Osteoblast (primary cell): ENCODE measurements at regions not wholly inside any gene's neighbourhood (a gene's known extent, or its start where the extent isn't known, plus 50 kb on each side); places are given as distances from the start of the nearest gene placed in this dataset.
"Not testable (repeated sequence)": the region's sequence is repeated elsewhere in the genome, so short reads cannot be mapped to it uniquely, and the experiment has no call there.

ENCODE experiments used
- DNase-seq: peaks from one replicate; pipeline ENCODE4 v3.0.0; 2011; ENCODE audit warnings: low spot score, mixed read lengths; ENCODE audit not compliant: insufficient read length; ENCODE audit errors: missing footprints
- H2AFZ ChIP-seq: 2 replicates; pipeline ENCODE4 v1.6.0; 2011; ENCODE audit warnings: mild to moderate bottlenecking, low read length
- H3K27ac ChIP-seq: 2 replicates; pipeline ENCODE4 v1.5.1; 2011; ENCODE audit warnings: mild to moderate bottlenecking, low read depth, low read length, moderate library complexity
- H3K27me3 ChIP-seq: 2 replicates; pipeline ENCODE4 v1.6.0; 2012; ENCODE audit warnings: mild to moderate bottlenecking, control low read depth, inconsistent platforms, low read length, moderate library complexity; ENCODE audit not compliant: insufficient read depth
- H3K36me3 ChIP-seq: 2 replicates; pipeline ENCODE4 v1.5.1; 2011; ENCODE audit warnings: mild to moderate bottlenecking, low read length, control low read depth, moderate library complexity; ENCODE audit not compliant: insufficient read depth
- H3K4me1 ChIP-seq: 2 replicates; pipeline ENCODE4 v1.5.1; 2011; ENCODE audit warnings: mild to moderate bottlenecking, low read length, control low read depth, moderate library complexity; ENCODE audit not compliant: insufficient read depth
- H3K4me2 ChIP-seq: 2 replicates; pipeline ENCODE4 v1.6.0; 2011; ENCODE audit warnings: mild to moderate bottlenecking, low read length; ENCODE audit not compliant: insufficient read depth
- H3K4me3 ChIP-seq: fragments of 200-600 bp; sonication (generic); 3 replicates; pipeline ENCODE4 v1.5.1; 2012; ENCODE audit warnings: mild to moderate bottlenecking, low read length, inconsistent platforms; ENCODE audit not compliant: insufficient read depth
- H3K79me2 ChIP-seq: 2 replicates; pipeline ENCODE4 v1.6.0; 2012; ENCODE audit warnings: mild to moderate bottlenecking, low read length, control low read depth, inconsistent platforms; ENCODE audit not compliant: insufficient read depth
- H3K9me3 ChIP-seq: 2 replicates; pipeline ENCODE4 v1.5.1; 2011; ENCODE audit warnings: low read depth, low read length, control low read depth
- H4K20me1 ChIP-seq: 2 replicates; pipeline ENCODE4 v1.6.0; 2012; ENCODE audit warnings: mild to moderate bottlenecking, low read length, control low read depth; ENCODE audit not compliant: insufficient read depth
- TF ChIP-seq, protein P1 (sequence below): IDR thresholded peaks from 2 replicates; pipeline ENCODE4 v1.5.1; 2011; ENCODE audit warnings: mild to moderate bottlenecking, low read depth, low read length, moderate library complexity; ENCODE audit errors: extremely low read depth

DNA sequence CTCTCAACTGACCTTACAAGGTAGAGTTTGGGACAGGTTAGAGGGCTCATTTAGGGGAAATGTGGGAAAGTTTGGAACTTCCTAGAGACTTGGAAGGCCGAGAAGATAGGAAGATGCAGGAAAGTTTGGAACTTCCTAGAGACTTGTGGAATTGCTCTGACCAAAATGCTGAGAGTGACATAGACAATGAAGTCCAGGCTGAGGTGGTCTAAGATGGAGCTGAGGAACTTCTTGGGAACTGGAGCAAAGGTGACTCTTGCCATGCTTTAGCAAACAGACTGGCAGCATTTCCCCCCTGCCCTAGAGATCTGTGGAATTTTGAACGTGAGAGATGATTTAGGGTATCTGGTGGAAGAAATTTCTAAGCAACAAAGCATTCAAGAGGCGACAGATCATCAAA, 258.9 kb upstream of the GULP1 start:
- Histone ChIP-seq H3K79me2 (no peaks in the 10 kb centered on the region), H4K20me1 (no peaks in the 10 kb centered on the region), H3K4me3 (no peak overlapping the region), H3K36me3 (no peaks in the 10 kb centered on the region), H3K27ac (no peak overlapping the region), H3K27me3 (no peaks in the 10 kb centered on the region), H3K4me1 (no peaks in the 10 kb centered on the region), H3K4me2 (no peak overlapping the region), H2AFZ (no peak overlapping the region), H3K9me3 (no peaks in the 10 kb centered on the region)
- TF ChIP-seq, protein P1, sequence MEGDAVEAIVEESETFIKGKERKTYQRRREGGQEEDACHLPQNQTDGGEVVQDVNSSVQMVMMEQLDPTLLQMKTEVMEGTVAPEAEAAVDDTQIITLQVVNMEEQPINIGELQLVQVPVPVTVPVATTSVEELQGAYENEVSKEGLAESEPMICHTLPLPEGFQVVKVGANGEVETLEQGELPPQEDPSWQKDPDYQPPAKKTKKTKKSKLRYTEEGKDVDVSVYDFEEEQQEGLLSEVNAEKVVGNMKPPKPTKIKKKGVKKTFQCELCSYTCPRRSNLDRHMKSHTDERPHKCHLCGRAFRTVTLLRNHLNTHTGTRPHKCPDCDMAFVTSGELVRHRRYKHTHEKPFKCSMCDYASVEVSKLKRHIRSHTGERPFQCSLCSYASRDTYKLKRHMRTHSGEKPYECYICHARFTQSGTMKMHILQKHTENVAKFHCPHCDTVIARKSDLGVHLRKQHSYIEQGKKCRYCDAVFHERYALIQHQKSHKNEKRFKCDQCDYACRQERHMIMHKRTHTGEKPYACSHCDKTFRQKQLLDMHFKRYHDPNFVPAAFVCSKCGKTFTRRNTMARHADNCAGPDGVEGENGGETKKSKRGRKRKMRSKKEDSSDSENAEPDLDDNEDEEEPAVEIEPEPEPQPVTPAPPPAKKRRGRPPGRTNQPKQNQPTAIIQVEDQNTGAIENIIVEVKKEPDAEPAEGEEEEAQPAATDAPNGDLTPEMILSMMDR: no peak
- no peak for DNase-seq

DNA sequence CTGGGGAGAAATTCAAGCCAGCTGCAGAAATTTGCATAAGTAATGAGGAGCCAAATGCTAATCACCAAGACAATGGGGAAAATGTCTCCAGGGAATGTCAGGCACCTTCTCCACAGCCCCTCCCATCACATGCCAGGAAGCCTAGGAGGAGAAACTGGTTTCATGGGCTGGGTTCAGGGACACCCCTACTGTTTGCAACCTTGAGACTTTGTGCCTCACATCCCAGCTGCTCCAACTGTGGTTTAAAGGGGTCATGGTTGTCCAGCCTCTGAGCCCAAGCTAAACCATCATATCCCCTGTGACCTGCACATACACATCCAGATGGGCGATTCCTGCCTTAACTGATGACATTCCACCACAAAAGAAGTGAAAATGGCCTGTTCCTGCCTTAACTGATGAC, 258.4 kb upstream of the GULP1 start:
- H3K4me2 ChIP-seq, H4K20me1 ChIP-seq, H3K4me1 ChIP-seq, H3K9me3 ChIP-seq, H3K27me3 ChIP-seq, H2AFZ ChIP-seq, H3K79me2 ChIP-seq, H3K27ac ChIP-seq, DNase-seq, H3K36me3 ChIP-seq, H3K4me3 ChIP-seq: not testable (repeated sequence)

DNA sequence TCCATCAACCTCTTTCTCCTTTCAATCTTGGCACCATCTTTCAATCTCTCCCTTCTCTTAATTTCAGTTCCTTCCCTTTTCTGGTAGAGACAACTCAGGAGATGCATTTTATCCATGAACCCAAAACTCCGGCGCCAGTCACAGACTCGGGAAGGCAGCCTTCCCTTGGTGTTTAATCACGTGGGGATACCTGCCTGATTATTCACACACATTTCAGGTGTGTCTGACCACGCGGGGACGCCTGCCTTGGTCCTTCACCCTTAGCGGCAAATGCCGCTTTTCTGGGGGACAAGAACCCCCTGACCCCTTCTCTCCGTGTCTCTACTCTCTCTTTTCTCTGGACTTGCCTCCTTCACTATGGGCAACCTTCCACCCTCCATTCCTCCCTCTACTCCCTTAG, 257.6 kb upstream of the GULP1 start:
- not testable (repeated sequence) for H3K4me3 ChIP-seq, H3K4me1 ChIP-seq, H3K27me3 ChIP-seq, H3K4me2 ChIP-seq, H3K9me3 ChIP-seq, H3K27ac ChIP-seq, H3K79me2 ChIP-seq, H2AFZ ChIP-seq, H4K20me1 ChIP-seq, H3K36me3 ChIP-seq, DNase-seq

DNA sequence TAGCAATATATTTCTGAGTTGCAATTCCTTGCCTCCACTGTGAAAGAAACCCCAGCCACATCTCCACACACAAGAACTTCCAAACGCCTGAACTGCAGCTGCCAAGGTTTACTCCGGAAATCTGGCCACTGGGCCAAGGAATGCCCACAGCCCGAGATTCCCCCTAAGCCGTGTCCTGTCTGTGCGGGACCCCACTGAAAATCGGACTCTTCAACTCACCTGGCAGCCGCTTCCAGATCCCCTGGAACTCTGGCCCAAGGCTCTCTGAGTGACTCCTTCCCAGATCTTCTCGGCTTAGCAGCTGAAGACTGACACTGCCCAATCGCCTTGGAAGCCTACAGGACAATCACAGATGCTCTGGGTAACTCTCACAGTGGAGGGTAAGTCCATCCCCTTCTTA, 256.3 kb upstream of the GULP1 start:
- DNase-seq, H3K4me2 ChIP-seq, H2AFZ ChIP-seq, H3K4me3 ChIP-seq, H3K27ac ChIP-seq, H3K27me3 ChIP-seq, H4K20me1 ChIP-seq, H3K36me3 ChIP-seq, H3K9me3 ChIP-seq, H3K4me1 ChIP-seq, H3K79me2 ChIP-seq: not testable (repeated sequence)

DNA sequence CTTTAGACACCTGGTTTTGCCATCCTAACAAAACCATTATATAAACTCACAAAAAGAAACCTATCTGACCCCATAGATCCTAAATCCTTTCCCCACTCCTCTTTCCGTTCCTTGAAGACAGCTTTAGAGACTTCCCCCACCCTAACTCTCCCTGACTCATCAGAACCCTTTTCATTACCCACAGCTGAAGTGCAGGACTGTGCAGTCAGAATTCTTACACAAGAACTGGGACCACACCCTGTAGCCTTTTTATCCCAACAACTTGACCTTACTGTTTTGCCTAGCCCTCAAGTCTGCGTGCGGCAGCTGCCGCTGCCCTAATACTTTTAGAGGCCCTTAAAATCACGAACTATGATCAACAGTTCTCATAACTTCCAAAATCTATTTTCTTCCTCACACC, 254.9 kb upstream of the GULP1 start:
- H3K4me2 ChIP-seq: not testable (repeated sequence)

DNA sequence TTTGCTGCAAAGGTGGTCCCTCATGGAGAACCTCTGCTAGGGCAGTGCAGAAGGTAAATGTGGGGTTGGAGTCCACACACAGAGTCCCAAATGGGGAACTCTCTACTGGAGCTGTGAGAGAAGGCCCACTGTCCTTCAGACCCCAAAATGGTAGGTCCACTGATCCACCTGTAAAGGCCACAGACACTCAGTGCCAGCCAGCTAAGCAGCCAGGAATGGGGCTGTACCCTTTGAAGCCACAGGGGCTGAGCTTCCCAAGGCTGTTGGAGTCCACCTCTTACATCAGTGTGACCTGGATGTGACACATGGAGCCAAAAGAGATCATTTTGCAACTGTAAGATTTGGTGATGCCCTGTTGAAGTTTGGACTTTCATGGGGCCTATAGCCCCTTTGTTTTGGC, 252.4 kb upstream of the GULP1 start:
- DNase-seq: no peak
- Histone ChIP-seq H3K4me2 (no peak overlapping the region), H3K79me2 (no peaks in the 10 kb centered on the region), H2AFZ (no peak overlapping the region), H3K9me3 (no peaks in the 10 kb centered on the region), H4K20me1 (no peaks in the 10 kb centered on the region), H3K27me3 (no peaks in the 10 kb centered on the region), H3K4me3 (no peak overlapping the region), H3K4me1 (no peaks in the 10 kb centered on the region), H3K36me3 (no peaks in the 10 kb centered on the region), H3K27ac (no peak overlapping the region)
- TF ChIP-seq, protein P1: no peak

More for the DNA sequence above, 254.9 kb upstream of the GULP1 start:
- not testable (repeated sequence) for H3K9me3 ChIP-seq, H2AFZ ChIP-seq, H3K4me1 ChIP-seq, DNase-seq, H3K79me2 ChIP-seq, H3K27ac ChIP-seq, H3K4me3 ChIP-seq, H3K27me3 ChIP-seq, H4K20me1 ChIP-seq, H3K36me3 ChIP-seq
